ENCODE measurements at regions not wholly inside any gene's neighbourhood (a gene's known extent, or its start where the extent isn't known, plus 50 kb on each side); places are given as distances from the start of the nearest gene placed in this dataset.

DNA sequence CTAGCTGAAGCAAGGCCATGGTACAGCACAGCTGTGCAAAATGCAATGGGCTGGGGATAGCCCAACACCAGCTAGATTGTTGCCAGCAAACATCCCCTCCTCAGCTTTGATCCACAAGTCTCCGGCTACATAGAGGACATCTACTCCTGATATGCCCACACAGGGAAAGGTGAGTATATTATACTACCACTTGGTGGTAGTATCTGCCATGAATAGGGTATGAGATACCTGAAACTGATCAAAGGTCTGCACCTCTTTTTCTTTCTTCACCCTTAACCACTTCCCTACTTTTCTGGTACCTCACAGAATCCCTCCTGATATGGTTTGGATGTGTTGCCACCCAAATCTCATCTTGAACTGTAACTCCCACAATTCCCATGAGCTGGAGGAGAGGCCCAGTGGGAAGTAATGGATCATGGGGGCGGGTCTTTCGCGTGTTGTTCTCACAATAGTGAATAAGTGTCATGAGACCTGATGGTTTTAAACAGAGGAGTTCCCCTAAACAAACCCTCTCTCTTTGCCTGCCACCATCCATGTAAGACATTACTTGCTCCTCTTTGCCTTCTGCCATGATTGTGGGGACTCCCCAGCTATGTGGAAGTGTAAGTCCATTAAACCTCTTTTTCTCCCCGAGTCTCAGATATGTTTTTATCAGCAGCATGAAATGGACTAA, 279.6 kb downstream of the TXNL1 start:
- Histone ChIP-seq H3K27me3 (ENCODE audit: control insufficient read depth in 2 of 2, insufficient read depth in 1 of 2, low read length in 1 of 2) (no peaks in the 10 kb centered on the region), H3K27ac (ENCODE audit: low read depth in 1 of 2, low read length in 1 of 2) (no peak overlapping the region), H3K4me1 (ENCODE audit: control insufficient read depth in 2 of 2, insufficient read depth in 2 of 2, low read length in 2 of 2) (no peaks in the 10 kb centered on the region), H3K4me3 (ENCODE audit: low read length in 2 of 2) (no peak overlapping the region), H3K9me3 (ENCODE audit: control insufficient read depth in 2 of 2, insufficient read depth in 1 of 2, low read length in 1 of 2) (peaks cover 0 to 3% of the 10 kb centered on the region in 2 donors), H3K36me3 (ENCODE audit: control insufficient read depth in 2 of 2, insufficient read depth in 2 of 2, low read length in 1 of 2) (no peaks in the 10 kb centered on the region)
- DNase-seq (ENCODE audit: low read depth in 6 of 9, low spot score in 9 of 9), result no peak
- 97% methylated on average over 5 of the region's 5 CpGs for WGBS

- no peaks in the 10 kb centered on the region for H3K9me3 ChIP-seq (ENCODE audit: control insufficient read depth in 2 of 2, insufficient read depth in 1 of 2, low read length in 1 of 2)
- no peaks in the 10 kb centered on the region for H3K36me3 ChIP-seq (ENCODE audit: control insufficient read depth in 2 of 2, insufficient read depth in 2 of 2, low read length in 1 of 2)
- WGBS, result 97% methylated on average over 2 of the region's 2 CpGs
- H3K4me1 ChIP-seq (ENCODE audit: control insufficient read depth in 2 of 2, insufficient read depth in 2 of 2, low read length in 2 of 2), result no peaks in the 10 kb centered on the region
- H3K27me3 ChIP-seq (ENCODE audit: control insufficient read depth in 2 of 2, insufficient read depth in 1 of 2, low read length in 1 of 2), result no peaks in the 10 kb centered on the region
- no peak for DNase-seq (ENCODE audit: low read depth in 6 of 9, low spot score in 9 of 9)
- no peak overlapping the region for H3K4me3 ChIP-seq (ENCODE audit: low read length in 2 of 2)
- H3K27ac ChIP-seq (ENCODE audit: low read depth in 1 of 2, low read length in 1 of 2), result no peak overlapping the region
Measured at GRCh38 chr18:56353663-56354260, 284.6 kb downstream of the TXNL1 start.

DNA sequence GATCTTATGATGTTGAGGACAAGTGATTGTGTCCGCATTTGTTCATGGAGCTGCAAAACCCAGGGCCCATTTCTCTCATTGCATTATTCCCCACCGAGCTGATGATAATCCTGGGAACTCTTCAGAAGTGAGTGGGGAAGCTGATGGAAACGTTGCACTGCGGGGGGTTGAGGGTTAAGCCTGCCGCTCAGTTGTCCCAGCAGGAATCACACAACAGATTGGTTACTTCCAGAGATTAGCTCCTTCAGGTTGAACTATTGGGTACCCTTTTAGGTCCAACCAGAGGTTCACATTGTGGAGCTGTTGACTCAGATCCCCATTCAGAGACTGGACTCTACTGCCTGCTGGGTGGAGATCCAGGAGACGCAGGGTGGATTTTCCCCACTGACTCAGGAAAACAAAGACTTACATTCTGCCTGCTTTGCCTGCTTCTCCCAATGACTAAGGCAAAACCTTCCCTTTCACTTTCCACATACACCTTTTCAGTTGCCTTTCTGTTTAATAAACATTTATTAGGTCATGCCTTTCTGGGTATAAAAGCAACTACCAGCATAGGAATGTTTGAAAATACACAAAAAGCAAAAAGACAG, 286.4 kb downstream of the TXNL1 start:
- WGBS, result 84% methylated on average over 6 of the region's 6 CpGs
- H3K27me3 ChIP-seq (ENCODE audit: control insufficient read depth in 2 of 2, insufficient read depth in 1 of 2, low read length in 1 of 2), result no peaks in the 10 kb centered on the region
- no peaks in the 10 kb centered on the region for H3K4me1 ChIP-seq (ENCODE audit: control insufficient read depth in 2 of 2, insufficient read depth in 2 of 2, low read length in 2 of 2)
- H3K9me3 ChIP-seq (ENCODE audit: control insufficient read depth in 2 of 2, insufficient read depth in 1 of 2, low read length in 1 of 2), result no peaks in the 10 kb centered on the region
- no peak overlapping the region for H3K27ac ChIP-seq (ENCODE audit: low read depth in 1 of 2, low read length in 1 of 2)
- H3K36me3 ChIP-seq (ENCODE audit: control insufficient read depth in 2 of 2, insufficient read depth in 2 of 2, low read length in 1 of 2), result no peaks in the 10 kb centered on the region
- no peak for DNase-seq (ENCODE audit: low read depth in 6 of 9, low spot score in 9 of 9)
- H3K4me3 ChIP-seq (ENCODE audit: low read length in 2 of 2), result no peak overlapping the region

GRCh38 chr18:56337507-56337906, 300.9 kb downstream of the TXNL1 start:
- H3K27me3 ChIP-seq (ENCODE audit: control insufficient read depth in 2 of 2, insufficient read depth in 1 of 2, low read length in 1 of 2), result no peaks in the 10 kb centered on the region
- no peaks in the 10 kb centered on the region for H3K9me3 ChIP-seq (ENCODE audit: control insufficient read depth in 2 of 2, insufficient read depth in 1 of 2, low read length in 1 of 2)
- H3K4me3 ChIP-seq (ENCODE audit: low read length in 2 of 2), result no peak overlapping the region
- no peak for DNase-seq (ENCODE audit: low read depth in 6 of 9, low spot score in 9 of 9)
- H3K36me3 ChIP-seq (ENCODE audit: control insufficient read depth in 2 of 2, insufficient read depth in 2 of 2, low read length in 1 of 2), result no peaks in the 10 kb centered on the region
- no peak overlapping the region for H3K27ac ChIP-seq (ENCODE audit: low read depth in 1 of 2, low read length in 1 of 2)
- WGBS, result 72% methylated on average over 4 of the region's 4 CpGs
- H3K4me1 ChIP-seq (ENCODE audit: control insufficient read depth in 2 of 2, insufficient read depth in 2 of 2, low read length in 2 of 2), result no peaks in the 10 kb centered on the region

- Histone ChIP-seq H3K9me3 (ENCODE audit: control insufficient read depth in 2 of 2, insufficient read depth in 1 of 2, low read length in 1 of 2) (no peaks in the 10 kb centered on the region), H3K4me3 (ENCODE audit: low read length in 2 of 2) (no peak overlapping the region), H3K27me3 (ENCODE audit: control insufficient read depth in 2 of 2, insufficient read depth in 1 of 2, low read length in 1 of 2) (no peaks in the 10 kb centered on the region), H3K27ac (ENCODE audit: low read depth in 1 of 2, low read length in 1 of 2) (no peak overlapping the region), H3K36me3 (ENCODE audit: control insufficient read depth in 2 of 2, insufficient read depth in 2 of 2, low read length in 1 of 2) (no peaks in the 10 kb centered on the region), H3K4me1 (ENCODE audit: control insufficient read depth in 2 of 2, insufficient read depth in 2 of 2, low read length in 2 of 2) (no peaks in the 10 kb centered on the region)
- no peak for DNase-seq (ENCODE audit: low read depth in 6 of 9, low spot score in 9 of 9)
- WGBS, result 94% methylated on average over 2 of the region's 2 CpGs
Measured at GRCh38 chr18:56333839-56334238, 304.6 kb downstream of the TXNL1 start.

- Histone ChIP-seq H3K27me3 (ENCODE audit: control insufficient read depth in 2 of 2, insufficient read depth in 1 of 2, low read length in 1 of 2) (no peaks in the 10 kb centered on the region), H3K36me3 (ENCODE audit: control insufficient read depth in 2 of 2, insufficient read depth in 2 of 2, low read length in 1 of 2) (no peaks in the 10 kb centered on the region), H3K4me1 (ENCODE audit: control insufficient read depth in 2 of 2, insufficient read depth in 2 of 2, low read length in 2 of 2) (no peaks in the 10 kb centered on the region), H3K9me3 (ENCODE audit: control insufficient read depth in 2 of 2, insufficient read depth in 1 of 2, low read length in 1 of 2) (no peaks in the 10 kb centered on the region), H3K27ac (ENCODE audit: low read depth in 1 of 2, low read length in 1 of 2) (no peak overlapping the region), H3K4me3 (ENCODE audit: low read length in 2 of 2) (no peak overlapping the region)
- no peak for DNase-seq (ENCODE audit: low read depth in 6 of 9, low spot score in 9 of 9)
- WGBS, result 98% methylated on average over 4 of the region's 4 CpGs
Measured at GRCh38 chr18:56333146-56333545, 305.2 kb downstream of the TXNL1 start.

- DNase-seq (ENCODE audit: low read depth in 6 of 9, low spot score in 9 of 9), result no peak
- Histone ChIP-seq H3K4me1 (ENCODE audit: control insufficient read depth in 2 of 2, insufficient read depth in 2 of 2, low read length in 2 of 2) (peaks cover 0 to 3% of the 10 kb centered on the region in 2 donors), H3K36me3 (ENCODE audit: control insufficient read depth in 2 of 2, insufficient read depth in 2 of 2, low read length in 1 of 2) (no peaks in the 10 kb centered on the region), H3K4me3 (ENCODE audit: low read length in 2 of 2) (no peak overlapping the region), H3K27ac (ENCODE audit: low read depth in 1 of 2, low read length in 1 of 2) (no peak overlapping the region), H3K9me3 (ENCODE audit: control insufficient read depth in 2 of 2, insufficient read depth in 1 of 2, low read length in 1 of 2) (no peaks in the 10 kb centered on the region), H3K27me3 (ENCODE audit: control insufficient read depth in 2 of 2, insufficient read depth in 1 of 2, low read length in 1 of 2) (no peaks in the 10 kb centered on the region)
- 96% methylated on average over 4 of the region's 4 CpGs for WGBS
Measured at GRCh38 chr18:56332371-56332770, 306.0 kb downstream of the TXNL1 start.

GRCh38 chr18:56330366-56331110, 307.9 kb downstream of the TXNL1 start:
- Histone ChIP-seq H3K27ac (ENCODE audit: low read depth in 1 of 2, low read length in 1 of 2) (no peak overlapping the region), H3K4me1 (ENCODE audit: control insufficient read depth in 2 of 2, insufficient read depth in 2 of 2, low read length in 2 of 2) (peaks cover 0 to 4% of the 10 kb centered on the region in 2 donors), H3K4me3 (ENCODE audit: low read length in 2 of 2) (no peak overlapping the region), H3K9me3 (ENCODE audit: control insufficient read depth in 2 of 2, insufficient read depth in 1 of 2, low read length in 1 of 2) (no peaks in the 10 kb centered on the region), H3K36me3 (ENCODE audit: control insufficient read depth in 2 of 2, insufficient read depth in 2 of 2, low read length in 1 of 2) (no peaks in the 10 kb centered on the region), H3K27me3 (ENCODE audit: control insufficient read depth in 2 of 2, insufficient read depth in 1 of 2, low read length in 1 of 2) (no peaks in the 10 kb centered on the region)
- 36% methylated on average over 9 of the region's 9 CpGs for WGBS
- no peak for DNase-seq (ENCODE audit: low read depth in 6 of 9, low spot score in 9 of 9)

- no peak overlapping the region for H3K4me3 ChIP-seq (ENCODE audit: low read length in 2 of 2)
- DNase-seq (ENCODE audit: low read depth in 6 of 9, low spot score in 9 of 9), result no peak
Measured at GRCh38 chr18:56329536-56329935, 308.9 kb downstream of the TXNL1 start.

More at GRCh38 chr18:56329536-56329935, 308.9 kb downstream of the TXNL1 start:
- H3K36me3 ChIP-seq (ENCODE audit: control insufficient read depth in 2 of 2, insufficient read depth in 2 of 2, low read length in 1 of 2), result no peaks in the 10 kb centered on the region
- WGBS, result 98% methylated on average over 1 of the region's 1 CpG
- H3K4me1 ChIP-seq (ENCODE audit: control insufficient read depth in 2 of 2, insufficient read depth in 2 of 2, low read length in 2 of 2), result peaks cover 0 to 4% of the 10 kb centered on the region in 2 donors
- H3K9me3 ChIP-seq (ENCODE audit: control insufficient read depth in 2 of 2, insufficient read depth in 1 of 2, low read length in 1 of 2), result no peaks in the 10 kb centered on the region
- no peaks in the 10 kb centered on the region for H3K27me3 ChIP-seq (ENCODE audit: control insufficient read depth in 2 of 2, insufficient read depth in 1 of 2, low read length in 1 of 2)
- no peak overlapping the region for H3K27ac ChIP-seq (ENCODE audit: low read depth in 1 of 2, low read length in 1 of 2)
